Breast epithelium (tissue), 4 donors: ENCODE measurements at regions not wholly inside any gene's neighbourhood (a gene's known extent, or its start where the extent isn't known, plus 50 kb on each side); places are given as distances from the start of the nearest gene placed in this dataset.

Source experiments
- DNase-seq, 2 donors: peaks; one replicate each; pipeline ENCODE4 v3.0.0-alpha.2; 2019; ENCODE audit warnings: low spot score in 2 of 2
- H3K27ac ChIP-seq, 2 donors: fragments of 200-600 bp; sonication (generic) in 1 of 2; one replicate each; pipeline ENCODE4 v1.5.1; 2016 to 2019; ENCODE audit warnings: mild to moderate bottlenecking in 1 of 2
- H3K27me3 ChIP-seq, 2 donors: fragments of 200-600 bp; sonication (generic) in 1 of 2; one replicate each; pipeline versions ENCODE4 v1.5.1 to v1.6.0; 2017 to 2019; ENCODE audit warnings: control low read depth in 1 of 2, mild to moderate bottlenecking in 1 of 2
- H3K36me3 ChIP-seq: fragments of 200-600 bp; one replicate; pipeline ENCODE4 v1.5.1; 2019
- H3K4me1 ChIP-seq, 2 donors: fragments of 200-600 bp; sonication (generic); one replicate each; pipeline ENCODE4 v1.5.1; 2016 to 2019; ENCODE audit warnings: control low read depth in 1 of 2
- H3K4me3 ChIP-seq, 3 donors: fragments of 200-600 bp; sonication (generic); 1 replicate in 2 of 3; 2 replicates in 1 of 3; pipeline ENCODE4 v1.5.1; 2016 to 2019; ENCODE audit warnings: mild to moderate bottlenecking in 3 of 3, moderate library complexity in 2 of 3
- H3K9me3 ChIP-seq, 2 donors: fragments of 200-600 bp; sonication (generic) in 1 of 2; one replicate each; pipeline ENCODE4 v1.5.1; 2016 to 2019; ENCODE audit warnings: control low read depth in 1 of 2
- POLR2A ChIP-seq: fragments of 450-650 bp; IDR thresholded peaks from one replicate; pipeline ENCODE4 v1.6.1; 2016; ENCODE audit warnings: antibody characterized with exemption, mild to moderate bottlenecking, moderate library complexity
- POLR2AphosphoS5 ChIP-seq, 3 donors: sonication (generic); formaldehyde crosslinking; IDR thresholded peaks; one replicate each; pipeline ENCODE4 v1.6.1; 2017; ENCODE audit warnings: antibody characterized with exemption in 3 of 3
- intact Hi-C: fragments of 100-400 bp; cut with DNase I; formaldehyde crosslinking; loops from one replicate; pipeline ENCODE4 v1.15.1; 2023; ENCODE audit warnings: low total_unique reads
- TF ChIP-seq, protein P1 (sequence below), 3 donors: fragments of 450-650 bp; IDR thresholded peaks; one replicate each; pipeline ENCODE4 v1.5.1; 2016 to 2017; ENCODE audit warnings: antibody characterized with exemption in 3 of 3, mild to moderate bottlenecking in 3 of 3, moderate library complexity in 3 of 3

DNA sequence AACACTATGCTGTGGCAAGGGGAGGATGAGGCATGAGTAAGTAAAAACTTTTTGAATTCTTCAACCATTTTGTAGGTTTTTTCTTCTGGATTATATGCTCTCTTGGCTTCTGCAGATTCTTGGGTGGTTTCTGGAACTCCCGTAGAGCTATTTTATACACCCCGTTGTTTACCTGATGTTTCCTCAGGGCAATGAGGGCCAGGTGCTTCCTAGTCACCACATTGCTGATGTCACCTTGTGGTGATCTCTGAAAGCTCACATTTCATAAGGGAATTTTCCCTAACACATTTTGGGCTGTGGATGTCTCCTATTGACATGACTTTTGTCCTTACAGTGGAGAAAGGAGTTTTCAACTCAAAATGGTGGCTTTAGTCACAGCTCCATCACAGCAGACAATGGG is 356.6 kb downstream of the PLA2G4A start:
- intact Hi-C loops, result no loop called here
- no peak for TF ChIP-seq POLR2AphosphoS5 (IDR thresholded peaks at IDR 0.05)
- TF ChIP-seq, protein P1, sequence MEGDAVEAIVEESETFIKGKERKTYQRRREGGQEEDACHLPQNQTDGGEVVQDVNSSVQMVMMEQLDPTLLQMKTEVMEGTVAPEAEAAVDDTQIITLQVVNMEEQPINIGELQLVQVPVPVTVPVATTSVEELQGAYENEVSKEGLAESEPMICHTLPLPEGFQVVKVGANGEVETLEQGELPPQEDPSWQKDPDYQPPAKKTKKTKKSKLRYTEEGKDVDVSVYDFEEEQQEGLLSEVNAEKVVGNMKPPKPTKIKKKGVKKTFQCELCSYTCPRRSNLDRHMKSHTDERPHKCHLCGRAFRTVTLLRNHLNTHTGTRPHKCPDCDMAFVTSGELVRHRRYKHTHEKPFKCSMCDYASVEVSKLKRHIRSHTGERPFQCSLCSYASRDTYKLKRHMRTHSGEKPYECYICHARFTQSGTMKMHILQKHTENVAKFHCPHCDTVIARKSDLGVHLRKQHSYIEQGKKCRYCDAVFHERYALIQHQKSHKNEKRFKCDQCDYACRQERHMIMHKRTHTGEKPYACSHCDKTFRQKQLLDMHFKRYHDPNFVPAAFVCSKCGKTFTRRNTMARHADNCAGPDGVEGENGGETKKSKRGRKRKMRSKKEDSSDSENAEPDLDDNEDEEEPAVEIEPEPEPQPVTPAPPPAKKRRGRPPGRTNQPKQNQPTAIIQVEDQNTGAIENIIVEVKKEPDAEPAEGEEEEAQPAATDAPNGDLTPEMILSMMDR (IDR thresholded peaks at IDR 0.05), result no peak
- no peak for TF ChIP-seq POLR2A
- Histone ChIP-seq H3K27me3 (no peaks in the 10 kb centered on the region), H3K9me3 (peaks cover 0 to 20% of the 10 kb centered on the region in 2 donors), H3K4me1 (no peaks in the 10 kb centered on the region), H3K27ac (no peak overlapping the region), H3K4me3 (no peak overlapping the region), H3K36me3 (no peaks in the 10 kb centered on the region)
- DNase-seq, result no peak

DNA sequence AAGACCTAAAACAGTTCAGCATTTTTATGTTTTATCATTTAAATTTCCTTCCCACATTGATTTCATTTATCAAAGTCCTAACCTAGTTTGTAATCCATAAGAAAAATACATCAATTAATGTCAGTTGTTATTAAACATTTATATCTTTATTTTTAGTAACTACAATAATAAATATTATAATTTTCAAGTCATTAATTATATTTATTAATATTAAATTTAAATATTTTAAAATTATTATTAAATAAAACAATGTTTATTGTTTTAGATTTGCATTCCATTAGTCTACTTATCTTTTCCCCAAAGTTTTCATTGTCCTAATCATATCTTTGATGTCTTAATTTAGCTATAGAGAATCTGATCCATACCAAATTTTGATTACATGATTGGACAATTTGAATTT is 368.9 kb downstream of the PLA2G4A start:
- Histone ChIP-seq H3K36me3 (no peaks in the 10 kb centered on the region), H3K9me3 (peaks cover 0 to 3% of the 10 kb centered on the region in 2 donors), H3K4me1 (no peaks in the 10 kb centered on the region), H3K4me3 (no peak overlapping the region), H3K27me3 (no peaks in the 10 kb centered on the region), H3K27ac (no peak overlapping the region)
- intact Hi-C loops, result no loop called here
- DNase-seq, result no peak
- TF ChIP-seq POLR2AphosphoS5 (IDR thresholded peaks at IDR 0.05) (no peak), POLR2A (no peak)
- TF ChIP-seq, protein P1 (IDR thresholded peaks at IDR 0.05), result no peak

DNA sequence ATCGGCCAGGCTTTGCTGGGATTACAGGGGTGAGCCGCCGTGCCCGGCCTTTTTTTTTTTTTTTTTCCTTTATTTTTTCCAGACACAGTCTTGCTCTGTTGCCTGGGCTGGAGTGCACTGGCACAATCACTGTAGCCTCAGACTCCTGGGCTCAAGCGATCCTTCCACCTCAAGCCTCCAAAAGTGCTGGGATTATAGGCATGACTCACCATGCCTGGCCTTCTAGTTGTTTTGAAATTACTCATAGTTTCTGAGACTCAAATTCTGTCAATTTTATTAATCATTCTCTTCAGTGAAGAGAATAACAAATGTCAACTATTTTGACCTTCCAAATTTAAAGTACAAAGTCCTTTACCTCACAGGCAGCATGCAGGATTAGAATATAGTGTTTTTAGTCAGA is 374.5 kb downstream of the PLA2G4A start:
- TF ChIP-seq POLR2AphosphoS5 (IDR thresholded peaks at IDR 0.05) (no peak), POLR2A (no peak)
- TF ChIP-seq, protein P1 (IDR thresholded peaks at IDR 0.05), result no peak

DNA sequence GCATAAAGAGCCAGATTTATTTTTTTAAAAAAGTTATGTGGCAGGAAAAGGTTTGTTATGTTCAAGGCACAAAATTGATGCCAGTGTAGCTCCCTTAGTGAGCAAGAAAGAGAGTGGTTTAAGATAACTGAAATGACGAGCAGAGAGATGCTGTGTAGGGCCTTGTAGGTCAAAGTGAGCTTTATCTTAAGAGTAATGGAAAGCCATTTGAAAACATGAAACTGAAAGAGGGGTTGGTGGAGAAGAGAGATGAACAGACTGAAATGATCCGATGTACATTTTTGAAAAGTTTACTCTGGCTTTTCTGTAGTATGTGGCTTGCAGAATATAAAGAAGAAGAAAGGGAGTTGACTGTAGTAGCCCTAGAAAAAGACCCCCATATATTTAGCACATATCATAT is 383.6 kb downstream of the PLA2G4A start:
- intact Hi-C loops, result no loop called here
- no peaks in the 10 kb centered on the region for H3K9me3 ChIP-seq
- H3K4me3 ChIP-seq, result no peak overlapping the region
- no peaks in the 10 kb centered on the region for H3K27me3 ChIP-seq
- DNase-seq, result no peak
- no peak for TF ChIP-seq POLR2A
- TF ChIP-seq, protein P1 (IDR thresholded peaks at IDR 0.05), result no peak
- TF ChIP-seq POLR2AphosphoS5 (IDR thresholded peaks at IDR 0.05), result no peak
- H3K27ac ChIP-seq, result no peak overlapping the region
- H3K36me3 ChIP-seq, result no peaks in the 10 kb centered on the region
- H3K4me1 ChIP-seq, result no peaks in the 10 kb centered on the region

More for the DNA sequence above, 374.5 kb downstream of the PLA2G4A start:
- Histone ChIP-seq H3K36me3 (no peaks in the 10 kb centered on the region), H3K27ac (no peak overlapping the region), H3K9me3 (no peaks in the 10 kb centered on the region), H3K27me3 (no peaks in the 10 kb centered on the region), H3K4me1 (no peaks in the 10 kb centered on the region), H3K4me3 (no peak overlapping the region)
- intact Hi-C loops, result no loop called here
- no peak for DNase-seq

DNA sequence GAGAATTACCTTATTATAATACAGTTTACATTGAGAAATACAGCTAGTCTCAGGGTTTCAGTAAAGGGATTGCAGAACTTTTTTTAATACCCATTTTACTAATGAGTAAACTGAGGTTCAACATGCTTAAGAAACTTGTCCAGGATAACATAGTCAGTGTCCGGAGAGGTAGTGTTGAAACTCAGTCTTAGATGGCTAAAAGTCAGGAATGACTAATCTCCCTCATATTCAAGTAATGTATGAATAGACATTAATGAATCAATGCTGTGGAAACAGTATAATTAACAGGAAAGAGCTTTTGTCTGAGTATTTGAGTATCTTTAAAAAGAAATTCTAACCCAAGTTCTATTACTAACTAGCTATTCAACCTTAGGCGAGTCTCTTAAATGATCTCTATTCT is 397.6 kb downstream of the PLA2G4A start:
- no peaks in the 10 kb centered on the region for H3K36me3 ChIP-seq
- no peak overlapping the region for H3K4me3 ChIP-seq
- H3K9me3 ChIP-seq, result no peaks in the 10 kb centered on the region
- no peaks in the 10 kb centered on the region for H3K4me1 ChIP-seq
- TF ChIP-seq, protein P1 (IDR thresholded peaks at IDR 0.05), result no peak
- TF ChIP-seq POLR2AphosphoS5 (IDR thresholded peaks at IDR 0.05) (no peak), POLR2A (no peak)
- intact Hi-C loops, result no loop called here
- no peak for DNase-seq
- no peak overlapping the region for H3K27ac ChIP-seq
- H3K27me3 ChIP-seq, result no peaks in the 10 kb centered on the region
